ENCODE measurements at regions not wholly inside any gene's neighbourhood (a gene's known extent, or its start where the extent isn't known, plus 50 kb on each side); places are given as distances from the start of the nearest gene placed in this dataset.

- DNase-seq (ENCODE audit: low read depth) = no peak
Observed at GRCh38 chr3:113094337-113095221, 103.8 kb downstream of the GTPBP8 start.

GRCh38 chr3:113096188-113096892 lies 105.6 kb downstream of the GTPBP8 start:
- no peak for DNase-seq (ENCODE audit: low read depth)

- DNase-seq (ENCODE audit: low read depth) = peak; percentile 99
Observed at GRCh38 chr3:113097960-113098447, 107.2 kb downstream of the GTPBP8 start.

- no peak for DNase-seq (ENCODE audit: low read depth)
Observed at GRCh38 chr3:113100063-113100462, 109.3 kb downstream of the GTPBP8 start.

- DNase-seq (ENCODE audit: low read depth) = no peak
Observed at GRCh38 chr3:113103588-113103987, 107.8 kb upstream of the BOC start.

- DNase-seq (ENCODE audit: low read depth) = no peak
Observed at GRCh38 chr3:113104357-113105092, 106.8 kb upstream of the BOC start.

- no peak for DNase-seq (ENCODE audit: low read depth)
Observed at GRCh38 chr3:113105093-113105449, 106.3 kb upstream of the BOC start.

- DNase-seq (ENCODE audit: low read depth) = peak; percentile 23
Observed at GRCh38 chr3:113105966-113106660, 105.2 kb upstream of the BOC start.

GRCh38 chr3:113110267-113110666 lies 101.1 kb upstream of the BOC start:
- no peak for DNase-seq (ENCODE audit: low read depth)

- peak; percentile 34 for DNase-seq (ENCODE audit: low read depth)
Observed at GRCh38 chr3:113111011-113111707, 100.2 kb upstream of the BOC start.

GRCh38 chr3:113113361-113113760 lies 98.0 kb upstream of the BOC start:
- DNase-seq (ENCODE audit: low read depth) = no peak

GRCh38 chr3:113117511-113118234 lies 93.7 kb upstream of the BOC start:
- peak; percentile 90 for DNase-seq (ENCODE audit: low read depth)

- DNase-seq (ENCODE audit: low read depth) = no peak
Observed at GRCh38 chr3:113118336-113118735, 93.0 kb upstream of the BOC start.

- DNase-seq (ENCODE audit: low read depth) = no peak
Observed at GRCh38 chr3:113124256-113124830, 87.0 kb upstream of the BOC start.

- no peak for DNase-seq (ENCODE audit: low read depth)
Observed at GRCh38 chr3:113125951-113126350, 85.4 kb upstream of the BOC start.

GRCh38 chr3:113128386-113129015 lies 82.9 kb upstream of the BOC start:
- peak; percentile 85 for DNase-seq (ENCODE audit: low read depth)

- no peak for DNase-seq (ENCODE audit: low read depth)
Observed at GRCh38 chr3:113129168-113129567, 82.2 kb upstream of the BOC start.

GRCh38 chr3:113132571-113132996 lies 78.8 kb upstream of the BOC start:
- peak; percentile 95 for DNase-seq (ENCODE audit: low read depth)

- DNase-seq (ENCODE audit: low read depth) = no peak
Observed at GRCh38 chr3:113133140-113133539, 78.2 kb upstream of the BOC start.
